NCI-H1417 treated with DMSO at 0.1 percent for 48 hours (cell line): ENCODE measurements at regions not wholly inside any gene's neighbourhood (a gene's known extent, or its start where the extent isn't known, plus 50 kb on each side); places are given as distances from the start of the nearest gene placed in this dataset.
A peak's percentile ranks its signal among the peaks of the same experiment; 100 is the strongest.

Source experiments
- DNase-seq: peaks from one replicate; lab custom pipeline; 2025; lab: John Stamatoyannopoulos, UW

DNA sequence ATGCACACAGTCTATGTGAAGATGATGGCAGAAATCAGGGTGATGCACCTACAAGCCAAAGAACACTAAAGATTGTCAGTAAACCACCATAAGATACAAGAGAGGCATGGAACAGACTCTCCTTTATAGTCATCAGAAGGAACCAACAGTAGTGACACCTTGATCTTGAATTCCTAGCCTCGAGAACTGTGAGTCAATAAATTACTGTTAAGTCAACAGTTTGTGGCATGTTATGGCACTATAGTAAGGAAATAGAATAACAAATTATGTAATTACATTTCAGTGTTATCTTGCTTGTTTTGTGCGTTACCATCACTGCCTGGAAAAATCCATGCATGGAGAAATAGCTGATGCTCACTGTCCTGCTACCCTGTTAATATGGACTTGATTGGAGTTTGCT, 110.2 kb upstream of the LRP1B start:
- DNase-seq = no peak

DNA sequence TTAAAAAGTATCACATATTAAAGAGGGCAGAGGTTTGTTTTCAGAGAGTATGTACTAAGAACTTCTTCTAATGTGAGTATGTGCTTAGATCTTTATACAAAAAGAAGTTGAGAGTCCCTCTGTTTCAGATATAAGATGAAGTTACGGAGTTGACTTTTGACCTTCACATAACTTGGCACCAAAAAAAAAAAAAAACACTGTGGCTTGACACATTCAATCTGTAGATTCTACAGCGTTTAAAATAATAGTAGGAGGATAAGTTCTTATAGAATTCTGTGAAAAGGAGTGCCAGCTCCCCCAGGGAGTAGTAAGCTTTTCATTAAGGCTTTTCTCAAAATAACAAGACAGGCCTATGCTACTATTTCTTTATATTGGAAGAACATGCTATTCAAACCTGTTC, 105.4 kb upstream of the LRP1B start:
- no peak for DNase-seq

GRCh38 chr2:142234741-142235140, 103.9 kb upstream of the LRP1B start:
- DNase-seq = no peak

GRCh38 chr2:142223309-142223708, 92.5 kb upstream of the LRP1B start:
- no peak for DNase-seq

- peak; percentile 42 for DNase-seq
These were observed 91.9 kb upstream of the LRP1B start for GRCh38 chr2:142222715-142223114.

GRCh38 chr2:142220901-142221300, 90.1 kb upstream of the LRP1B start:
- no peak for DNase-seq

GRCh38 chr2:142220239-142220638, 89.4 kb upstream of the LRP1B start:
- no peak for DNase-seq

GRCh38 chr2:142218471-142218870, 87.7 kb upstream of the LRP1B start:
- DNase-seq = no peak

DNA sequence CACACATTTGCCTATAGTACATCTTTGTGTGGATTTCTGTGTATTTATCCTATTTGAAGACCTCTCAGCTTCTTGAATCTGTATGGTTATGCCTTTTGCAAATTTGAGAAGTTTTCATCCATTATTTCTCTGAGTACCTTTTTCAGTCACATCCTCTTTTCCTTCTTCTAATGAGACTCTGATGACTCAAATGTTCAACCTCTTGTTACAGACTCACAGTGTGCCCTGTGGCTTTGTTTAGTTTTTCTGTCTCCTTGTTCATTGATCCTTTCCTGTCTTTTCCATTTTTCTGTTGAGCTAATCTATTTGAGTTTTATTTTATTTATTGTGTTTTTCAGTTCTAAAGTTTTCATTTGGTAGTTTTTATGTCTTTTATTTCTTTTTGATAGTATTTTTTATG, 87.0 kb upstream of the LRP1B start:
- no peak for DNase-seq

DNA sequence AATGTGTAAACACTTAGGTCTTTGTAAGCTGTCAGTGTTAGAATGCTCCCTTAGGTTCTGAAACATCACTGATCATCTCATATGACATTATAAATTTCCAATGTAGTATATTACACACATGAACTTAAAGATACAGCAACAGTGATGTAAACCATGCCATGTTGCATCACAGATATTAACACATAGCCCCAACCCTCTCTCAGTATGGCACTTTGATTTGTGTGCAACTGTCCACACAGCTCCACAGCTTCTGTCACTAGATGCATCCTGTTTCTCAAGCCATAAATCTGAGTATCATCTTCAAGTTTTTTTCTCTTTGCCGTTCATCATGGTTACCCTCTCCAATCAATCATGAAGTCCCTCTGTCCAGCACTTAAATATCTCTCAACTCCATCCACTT, 69.2 kb upstream of the LRP1B start:
- DNase-seq = no peak

DNA sequence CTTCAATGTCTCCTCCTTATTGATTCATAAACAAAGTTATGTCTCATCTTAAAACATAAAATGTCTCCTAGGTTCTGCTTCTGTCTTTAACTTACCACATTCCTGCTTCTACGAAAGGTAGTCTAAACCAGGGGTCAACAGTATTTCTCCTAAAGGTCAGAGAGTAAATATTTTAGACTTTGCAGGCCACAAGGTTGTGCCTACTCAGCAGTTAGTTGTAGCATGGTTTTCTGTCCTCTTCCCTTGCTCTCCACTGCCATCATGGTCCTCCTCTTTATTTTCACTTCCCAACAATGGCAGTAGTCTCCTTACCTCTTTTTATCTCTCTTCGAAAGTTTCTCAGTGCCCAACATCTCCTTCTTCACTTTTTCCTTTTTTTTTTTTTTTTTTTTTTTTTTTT, 68.3 kb upstream of the LRP1B start:
- no peak for DNase-seq

DNA sequence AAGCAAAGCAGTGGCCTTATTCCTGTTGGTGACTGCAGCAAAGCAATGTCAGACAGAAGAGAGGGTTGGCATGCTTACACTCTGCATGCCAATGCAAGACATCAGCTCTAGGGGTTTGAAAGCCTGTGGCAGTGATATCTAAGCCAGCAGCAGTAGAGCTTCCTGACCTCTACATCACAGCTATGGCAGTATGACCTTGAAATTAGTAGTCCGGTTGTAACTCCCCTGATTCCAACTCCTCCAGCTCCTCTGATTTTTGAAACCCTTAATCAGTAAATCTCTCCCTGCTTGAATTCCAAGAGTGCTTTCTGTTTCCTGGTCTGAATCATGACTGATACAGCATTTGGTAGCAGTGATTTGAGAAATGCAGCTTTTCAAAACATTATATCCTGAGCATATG, 60.0 kb upstream of the LRP1B start:
- no peak for DNase-seq

DNA sequence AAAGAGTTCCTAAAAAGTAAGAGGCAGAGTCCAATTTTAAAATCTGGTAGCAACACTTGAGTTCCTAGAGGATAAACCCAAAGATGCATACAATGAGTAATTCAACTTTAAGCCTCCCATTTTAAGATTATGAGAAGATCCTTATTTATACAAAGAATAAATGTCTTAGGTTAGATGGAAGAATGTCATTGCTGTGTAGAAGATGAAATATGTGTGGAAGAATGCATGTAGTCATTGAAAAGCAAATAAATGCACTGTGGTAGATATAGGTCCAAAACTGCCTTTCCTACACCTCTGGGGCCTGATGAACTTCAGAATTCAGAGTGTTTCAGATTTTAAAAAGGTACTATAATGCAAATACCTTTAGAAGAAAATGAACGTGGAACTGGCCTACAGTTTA, 58.7 kb upstream of the LRP1B start:
- no peak for DNase-seq

DNA sequence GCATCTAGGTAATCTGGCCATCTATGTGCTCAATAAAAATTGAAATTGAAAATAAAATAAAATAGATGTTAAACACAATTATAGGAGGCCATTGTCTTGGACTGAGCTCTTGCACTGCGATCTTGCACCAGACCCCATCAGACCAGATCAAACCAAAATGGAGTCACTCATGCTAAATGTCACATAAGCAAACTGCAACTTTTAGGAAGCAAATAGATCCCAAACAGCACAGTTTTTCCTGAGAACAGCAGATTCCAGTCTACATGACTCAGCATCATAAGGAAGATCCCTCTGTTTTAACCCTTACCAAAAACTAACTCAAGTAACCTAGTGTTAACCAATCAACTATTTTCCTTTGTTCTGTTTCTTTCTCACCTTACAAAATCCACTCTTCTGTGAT, 57.7 kb upstream of the LRP1B start:
- no peak for DNase-seq

- DNase-seq = no peak
These were observed 50.2 kb upstream of the LRP1B start for GRCh38 chr2:142180820-142181533.
